ENCODE measurements at regions not wholly inside any gene's neighbourhood (a gene's known extent, or its start where the extent isn't known, plus 50 kb on each side); places are given as distances from the start of the nearest gene placed in this dataset.

- no peak for TF ChIP-seq CTCF (IDR thresholded peaks at IDR 0.05; ENCODE audit: insufficient read depth, missing control alignments)
- FAIRE-seq, result no peak
- no peak for DNase-seq (ENCODE audit: insufficient read length, low spot score)
Observed at GRCh38 chr9:22590336-22591033, 143.9 kb downstream of the DMRTA1 start.

- DNase-seq (ENCODE audit: insufficient read length, low spot score) (no peak), FAIRE-seq (no peak)
- no peak for TF ChIP-seq CTCF (IDR thresholded peaks at IDR 0.05; ENCODE audit: insufficient read depth, missing control alignments)
Observed at GRCh38 chr9:22595805-22596204, 149.2 kb downstream of the DMRTA1 start.

- FAIRE-seq, result no peak
- no peak for DNase-seq (ENCODE audit: insufficient read length, low spot score)
- TF ChIP-seq CTCF (IDR thresholded peaks at IDR 0.05; ENCODE audit: insufficient read depth, missing control alignments), result no peak
Observed at GRCh38 chr9:22617156-22617555, 170.5 kb downstream of the DMRTA1 start.

- DNase-seq (ENCODE audit: insufficient read length, low spot score) (no peak), FAIRE-seq (no peak)
- TF ChIP-seq CTCF (IDR thresholded peaks at IDR 0.05; ENCODE audit: insufficient read depth, missing control alignments), result no peak
Observed at GRCh38 chr9:22622815-22623214, 176.2 kb downstream of the DMRTA1 start.

GRCh38 chr9:22623236-22623635, 176.6 kb downstream of the DMRTA1 start:
- FAIRE-seq (no peak), DNase-seq (ENCODE audit: insufficient read length, low spot score) (no peak)
- no peak for TF ChIP-seq CTCF (IDR thresholded peaks at IDR 0.05; ENCODE audit: insufficient read depth, missing control alignments)

GRCh38 chr9:22625540-22625939, 178.9 kb downstream of the DMRTA1 start:
- no peak for TF ChIP-seq CTCF (IDR thresholded peaks at IDR 0.05; ENCODE audit: insufficient read depth, missing control alignments)
- FAIRE-seq, result no peak
- DNase-seq (ENCODE audit: insufficient read length, low spot score), result no peak

- DNase-seq (ENCODE audit: insufficient read length, low spot score) (no peak), FAIRE-seq (no peak)
- TF ChIP-seq CTCF (IDR thresholded peaks at IDR 0.05; ENCODE audit: insufficient read depth, missing control alignments), result no peak
Observed at GRCh38 chr9:22643541-22643940, 196.9 kb downstream of the DMRTA1 start.

Measured in D721Med (cell line).